ENCODE measurements at regions not wholly inside any gene's neighbourhood (a gene's known extent, or its start where the extent isn't known, plus 50 kb on each side); places are given as distances from the start of the nearest gene placed in this dataset.

DNA sequence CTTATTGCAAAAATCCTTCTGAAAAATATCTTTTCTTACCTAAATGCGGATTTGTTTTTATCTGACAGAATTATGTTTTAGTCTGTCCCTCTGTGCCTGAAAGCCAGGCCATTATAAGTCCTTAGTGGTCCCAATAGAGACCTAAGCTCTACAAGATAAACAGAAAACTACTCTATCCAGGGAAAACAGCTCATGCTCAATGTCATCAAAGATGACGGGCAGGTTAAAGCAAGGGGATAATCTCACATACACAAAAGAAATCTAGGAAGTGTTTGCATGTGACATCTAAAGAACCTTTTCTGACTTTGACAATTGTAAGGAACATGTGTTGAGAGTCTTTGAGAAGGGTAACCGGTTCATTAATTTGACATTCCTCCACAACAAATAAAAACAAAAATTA is 741.1 kb upstream of the ID2 start:
- no peaks in the 10 kb centered on the region for H3K27me3 ChIP-seq (ENCODE audit: control insufficient read depth, insufficient read depth, low read length)
- H3K4me3 ChIP-seq (ENCODE audit: insufficient read depth, low read depth, low read length), result no peak overlapping the region
- no peaks in the 10 kb centered on the region for H3K36me3 ChIP-seq (replicated peaks; ENCODE audit: control insufficient read depth, insufficient read depth, low read length)
- DNase-seq, result no peak

DNA sequence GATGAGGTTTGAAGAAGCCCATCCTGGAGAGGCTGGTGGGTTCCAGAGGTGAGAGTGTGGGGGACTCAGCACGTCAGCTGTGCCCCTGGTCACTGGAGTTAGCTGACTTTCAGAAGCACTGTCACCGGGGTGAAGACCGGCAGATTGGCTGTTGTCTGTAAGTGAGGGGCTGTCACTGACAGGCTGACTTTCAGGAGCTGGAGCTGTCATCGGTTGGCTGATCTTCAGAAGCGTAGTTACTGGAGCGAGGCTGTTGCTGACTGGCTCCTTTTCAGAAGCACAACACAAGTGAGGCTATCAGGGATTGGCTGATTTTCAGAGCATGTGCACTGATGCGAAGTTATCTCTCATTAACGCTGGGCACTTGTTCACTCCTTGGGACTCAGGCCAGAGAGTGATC is 738.4 kb upstream of the ID2 start:
- Histone ChIP-seq H3K4me3 (ENCODE audit: insufficient read depth, low read depth, low read length) (no peak overlapping the region), H3K36me3 (replicated peaks; ENCODE audit: control insufficient read depth, insufficient read depth, low read length) (no peaks in the 10 kb centered on the region), H3K27me3 (ENCODE audit: control insufficient read depth, insufficient read depth, low read length) (no peaks in the 10 kb centered on the region)
- no peak for DNase-seq

DNA sequence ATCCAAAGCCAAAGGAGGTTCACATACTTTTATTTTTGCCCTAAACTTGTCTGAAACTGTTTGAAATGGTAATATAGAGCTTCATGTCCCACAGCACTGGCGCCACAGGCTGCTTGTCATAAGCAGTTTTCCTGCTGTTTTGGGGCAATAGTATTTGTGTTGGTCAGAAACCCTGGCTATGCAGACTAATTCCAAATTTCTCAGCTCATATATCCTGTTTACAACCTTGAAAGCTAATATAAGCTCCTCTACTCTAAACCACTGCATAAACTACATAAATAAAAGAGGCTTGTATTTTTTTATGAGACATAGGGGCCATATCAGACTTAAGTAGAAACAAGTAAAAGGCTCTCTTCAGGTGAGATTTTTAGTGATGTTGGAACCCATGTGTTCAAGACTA is 736.8 kb upstream of the ID2 start:
- no peaks in the 10 kb centered on the region for H3K36me3 ChIP-seq (replicated peaks; ENCODE audit: control insufficient read depth, insufficient read depth, low read length)
- H3K4me3 ChIP-seq (ENCODE audit: insufficient read depth, low read depth, low read length), result no peak overlapping the region
- DNase-seq, result no peak
- H3K27me3 ChIP-seq (ENCODE audit: control insufficient read depth, insufficient read depth, low read length), result no peaks in the 10 kb centered on the region

DNA sequence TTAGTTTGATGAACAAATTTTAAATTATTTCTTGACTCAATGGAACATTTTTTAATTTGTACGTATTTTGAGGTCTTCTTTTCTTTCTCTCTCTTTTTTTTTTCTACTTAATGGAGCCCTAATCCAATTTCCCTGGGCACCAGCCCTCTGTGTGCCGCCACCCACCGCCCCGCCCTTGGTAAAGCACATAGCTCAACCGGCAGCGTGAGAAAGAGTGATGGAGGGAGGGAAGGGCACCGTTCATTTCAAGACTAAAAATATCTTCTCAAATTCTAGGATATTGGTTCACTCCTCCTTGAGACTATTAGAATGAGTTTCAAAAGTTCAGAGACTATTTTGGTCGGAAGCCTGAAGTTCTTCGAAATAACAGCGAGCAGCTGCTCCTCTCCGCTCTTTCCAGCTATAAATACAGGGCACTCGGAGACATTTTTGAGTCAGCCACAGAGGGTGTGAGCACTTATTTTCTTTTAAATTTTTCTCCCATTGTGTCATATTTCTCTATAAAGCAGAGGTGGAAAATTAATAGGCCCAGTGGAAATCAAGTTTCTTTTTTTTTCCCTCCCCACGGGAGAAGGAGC is 731.7 kb upstream of the ID2 start:
- Histone ChIP-seq H3K36me3 (replicated peaks; ENCODE audit: control insufficient read depth, insufficient read depth, low read length) (no peaks in the 10 kb centered on the region), H3K4me3 (ENCODE audit: insufficient read depth, low read depth, low read length) (no peak overlapping the region), H3K27me3 (ENCODE audit: control insufficient read depth, insufficient read depth, low read length) (no peaks in the 10 kb centered on the region)
- no peak for DNase-seq

DNA sequence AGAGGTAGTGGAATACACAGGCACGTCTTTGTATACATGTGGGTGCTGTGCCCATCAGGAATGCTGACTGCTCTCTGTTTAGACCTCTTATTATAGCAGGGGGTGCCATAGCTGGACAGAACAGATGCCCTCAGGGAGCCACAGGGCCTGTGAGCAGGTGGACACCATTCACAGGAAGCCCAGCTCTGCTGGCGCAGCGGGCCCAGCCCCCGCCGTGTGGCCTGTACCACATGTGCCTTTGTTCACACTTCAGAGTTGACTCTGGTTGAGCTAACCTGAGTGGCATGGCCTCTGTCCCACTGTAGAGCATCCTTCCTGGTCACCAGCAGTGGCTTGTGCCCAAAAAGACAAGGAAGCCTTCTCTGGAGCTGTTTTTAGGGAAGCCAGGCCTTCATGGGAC is 730.9 kb upstream of the ID2 start:
- Histone ChIP-seq H3K27me3 (ENCODE audit: control insufficient read depth, insufficient read depth, low read length) (no peaks in the 10 kb centered on the region), H3K36me3 (replicated peaks; ENCODE audit: control insufficient read depth, insufficient read depth, low read length) (no peaks in the 10 kb centered on the region), H3K4me3 (ENCODE audit: insufficient read depth, low read depth, low read length) (no peak overlapping the region)
- no peak for DNase-seq

DNA sequence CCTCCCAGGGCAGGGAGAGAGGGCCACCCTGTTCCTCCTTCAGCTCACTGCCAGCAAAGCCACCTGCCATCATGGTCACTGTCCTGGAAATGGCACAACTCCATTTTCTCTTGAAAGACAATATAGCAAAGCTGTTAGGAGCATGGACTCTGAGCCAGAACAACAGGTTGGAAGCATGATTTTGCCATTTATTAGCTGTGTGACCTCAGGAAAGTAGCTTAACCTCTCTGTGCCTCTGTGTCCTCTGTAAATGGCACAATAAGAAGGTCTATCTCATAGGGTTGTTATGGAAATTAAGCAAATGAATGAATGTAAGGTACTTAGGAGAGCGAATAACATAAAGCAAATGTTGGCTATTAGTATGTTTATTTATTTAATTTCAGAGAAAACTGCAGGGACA is 730.4 kb upstream of the ID2 start:
- no peaks in the 10 kb centered on the region for H3K27me3 ChIP-seq (ENCODE audit: control insufficient read depth, insufficient read depth, low read length)
- DNase-seq, result no peak
- no peak overlapping the region for H3K4me3 ChIP-seq (ENCODE audit: insufficient read depth, low read depth, low read length)
- no peaks in the 10 kb centered on the region for H3K36me3 ChIP-seq (replicated peaks; ENCODE audit: control insufficient read depth, insufficient read depth, low read length)

DNA sequence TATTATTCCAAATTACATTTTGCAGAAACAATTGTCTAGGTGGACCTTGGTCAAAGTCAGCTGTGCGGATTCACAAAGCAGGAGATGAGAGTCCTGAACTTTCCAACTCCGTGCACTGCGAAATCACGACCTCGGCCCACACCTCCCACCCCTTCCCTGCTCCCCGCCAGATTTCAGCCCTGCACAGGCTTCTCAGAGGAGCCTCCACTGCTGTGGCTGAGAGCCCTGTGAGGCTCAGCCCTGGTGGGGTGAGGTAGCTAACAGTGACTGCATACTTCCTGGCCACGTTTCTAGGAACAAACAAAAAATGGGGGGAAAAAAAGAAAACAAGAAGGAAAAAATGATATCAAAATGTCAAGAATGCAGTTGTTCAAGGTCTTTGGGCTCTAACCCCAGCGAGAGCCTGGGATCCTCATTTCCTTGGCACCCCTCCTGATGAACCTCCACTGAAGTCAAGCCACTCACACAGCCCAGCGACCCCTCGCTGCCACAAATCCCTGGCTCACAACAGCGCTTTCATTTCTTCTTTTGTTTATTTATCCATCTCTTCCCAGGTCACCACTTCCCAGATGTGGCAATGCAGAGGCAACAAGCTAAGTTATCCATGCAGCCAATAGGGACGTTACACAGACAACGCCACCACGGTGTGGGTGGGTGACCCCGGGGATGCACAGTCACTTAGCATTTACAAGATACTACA is 729.7 kb upstream of the ID2 start:
- no peaks in the 10 kb centered on the region for H3K27me3 ChIP-seq (ENCODE audit: control insufficient read depth, insufficient read depth, low read length)
- H3K36me3 ChIP-seq (replicated peaks; ENCODE audit: control insufficient read depth, insufficient read depth, low read length), result no peaks in the 10 kb centered on the region
- no peak overlapping the region for H3K4me3 ChIP-seq (ENCODE audit: insufficient read depth, low read depth, low read length)
- DNase-seq, result no peak

DNA sequence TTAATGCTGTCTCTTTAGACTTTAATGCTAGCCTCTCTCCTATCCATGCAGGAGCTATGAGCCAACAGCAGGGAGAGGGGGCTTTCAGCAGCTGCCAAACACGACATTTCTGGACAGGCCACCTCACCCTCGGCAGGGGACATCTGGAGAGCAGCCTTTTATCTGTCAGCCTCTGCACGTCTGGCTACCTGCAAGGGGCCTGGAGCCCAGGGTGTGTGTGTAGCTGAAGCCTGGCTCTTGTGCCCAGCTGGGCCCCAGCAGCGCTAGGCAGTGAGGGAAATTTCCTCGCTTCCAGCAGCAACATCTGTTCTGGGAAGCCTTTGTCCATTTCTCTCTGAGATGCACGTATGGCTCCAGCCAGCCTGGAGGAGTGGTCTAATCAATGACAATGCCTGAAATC is 728.7 kb upstream of the ID2 start:
- H3K36me3 ChIP-seq (replicated peaks; ENCODE audit: control insufficient read depth, insufficient read depth, low read length), result no peaks in the 10 kb centered on the region
- DNase-seq, result no peak
- no peaks in the 10 kb centered on the region for H3K27me3 ChIP-seq (ENCODE audit: control insufficient read depth, insufficient read depth, low read length)
- no peak overlapping the region for H3K4me3 ChIP-seq (ENCODE audit: insufficient read depth, low read depth, low read length)

DNA sequence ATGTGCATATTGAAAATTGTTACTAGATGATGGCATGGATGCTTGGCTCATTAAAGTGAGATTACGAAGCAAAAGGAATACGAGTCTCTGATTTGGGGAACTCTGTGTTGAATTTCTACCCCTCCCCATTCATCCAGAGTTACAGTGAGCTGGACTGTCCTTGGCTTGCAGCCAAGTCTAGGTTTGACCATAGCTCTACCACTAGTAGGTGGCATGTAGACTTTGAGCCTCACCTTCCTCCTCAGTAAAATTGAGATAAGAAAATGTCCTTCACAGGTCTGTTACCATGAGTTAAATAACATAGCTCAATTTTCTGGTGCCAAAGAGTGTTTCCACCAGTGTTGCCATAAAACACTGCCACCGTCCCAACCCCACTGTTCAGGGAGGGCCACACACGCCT is 727.6 kb upstream of the ID2 start:
- no peaks in the 10 kb centered on the region for H3K27me3 ChIP-seq (ENCODE audit: control insufficient read depth, insufficient read depth, low read length)
- H3K36me3 ChIP-seq (replicated peaks; ENCODE audit: control insufficient read depth, insufficient read depth, low read length), result no peaks in the 10 kb centered on the region
- DNase-seq, result no peak
- H3K4me3 ChIP-seq (ENCODE audit: insufficient read depth, low read depth, low read length), result no peak overlapping the region

DNA sequence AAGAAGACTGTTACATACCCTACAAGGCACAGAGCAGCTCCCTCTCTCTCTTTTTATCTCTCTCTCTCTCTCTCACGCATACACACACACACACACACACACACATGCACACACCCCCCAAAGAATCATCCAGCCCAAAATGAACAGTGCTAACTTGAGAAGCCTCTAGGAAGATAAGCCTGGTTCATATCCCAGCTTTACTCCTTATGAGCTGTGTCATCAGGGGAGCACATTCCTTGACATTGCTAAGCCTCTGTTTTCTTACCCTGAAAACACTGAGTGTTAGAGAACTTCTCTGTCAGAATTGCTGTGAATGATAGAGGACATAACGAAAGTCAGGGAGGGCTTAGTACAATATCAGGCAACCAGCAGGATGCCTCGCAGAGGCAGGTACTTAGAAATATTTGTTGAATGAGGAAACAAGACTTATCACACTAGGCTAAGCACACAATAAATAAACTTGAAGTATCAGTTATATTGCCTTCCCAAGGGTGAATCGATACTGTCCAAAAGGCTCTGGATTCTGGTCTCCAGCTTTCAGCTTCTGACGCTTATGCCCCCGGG is 725.6 kb upstream of the ID2 start:
- no peaks in the 10 kb centered on the region for H3K27me3 ChIP-seq (ENCODE audit: control insufficient read depth, insufficient read depth, low read length)
- no peak for DNase-seq
- no peaks in the 10 kb centered on the region for H3K36me3 ChIP-seq (replicated peaks; ENCODE audit: control insufficient read depth, insufficient read depth, low read length)
- no peak overlapping the region for H3K4me3 ChIP-seq (ENCODE audit: insufficient read depth, low read depth, low read length)

DNA sequence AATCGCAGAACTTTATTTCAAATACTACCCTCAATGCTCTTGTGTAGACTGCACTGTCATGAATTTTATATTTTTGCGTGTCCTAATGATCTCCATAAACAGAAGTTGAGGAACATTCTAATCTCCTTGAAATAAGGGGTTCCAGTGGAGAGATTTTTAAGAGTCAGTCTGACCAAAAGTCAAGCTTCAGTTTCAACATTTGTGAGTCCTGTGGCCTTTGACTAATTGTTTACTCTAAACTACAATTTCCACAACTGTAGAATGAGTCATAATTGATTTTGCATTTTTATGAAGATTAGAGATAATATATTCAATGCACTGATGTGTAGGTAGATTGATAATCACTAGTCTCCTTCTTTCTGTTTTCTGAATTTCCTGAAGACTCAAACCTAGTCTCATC is 720.3 kb upstream of the ID2 start:
- no peak overlapping the region for H3K4me3 ChIP-seq (ENCODE audit: insufficient read depth, low read depth, low read length)
- H3K27me3 ChIP-seq (ENCODE audit: control insufficient read depth, insufficient read depth, low read length), result no peaks in the 10 kb centered on the region
- no peaks in the 10 kb centered on the region for H3K36me3 ChIP-seq (replicated peaks; ENCODE audit: control insufficient read depth, insufficient read depth, low read length)
- no peak for DNase-seq

DNA sequence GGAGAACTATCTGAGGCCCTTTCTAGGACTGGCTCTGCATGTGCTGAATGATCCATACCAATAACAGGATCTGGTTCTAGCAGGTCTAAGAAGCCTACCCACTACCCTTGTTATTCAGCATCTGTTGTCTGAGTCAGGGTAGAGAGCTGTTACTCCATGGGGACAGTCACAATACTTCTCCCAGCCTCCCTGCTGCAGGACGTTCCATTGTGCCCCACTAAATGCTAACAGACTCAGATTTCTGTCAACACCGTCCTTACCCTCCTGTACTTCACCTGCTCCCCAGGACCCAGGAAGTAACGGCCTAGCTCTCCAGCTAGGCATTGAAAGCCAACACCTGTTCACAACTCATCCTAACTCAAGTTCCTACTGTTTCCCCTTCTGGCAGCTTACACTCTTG is 719.7 kb upstream of the ID2 start:
- Histone ChIP-seq H3K4me3 (ENCODE audit: insufficient read depth, low read depth, low read length) (no peak overlapping the region), H3K27me3 (ENCODE audit: control insufficient read depth, insufficient read depth, low read length) (no peaks in the 10 kb centered on the region), H3K36me3 (replicated peaks; ENCODE audit: control insufficient read depth, insufficient read depth, low read length) (no peaks in the 10 kb centered on the region)
- peak; percentile 32 for DNase-seq

DNA sequence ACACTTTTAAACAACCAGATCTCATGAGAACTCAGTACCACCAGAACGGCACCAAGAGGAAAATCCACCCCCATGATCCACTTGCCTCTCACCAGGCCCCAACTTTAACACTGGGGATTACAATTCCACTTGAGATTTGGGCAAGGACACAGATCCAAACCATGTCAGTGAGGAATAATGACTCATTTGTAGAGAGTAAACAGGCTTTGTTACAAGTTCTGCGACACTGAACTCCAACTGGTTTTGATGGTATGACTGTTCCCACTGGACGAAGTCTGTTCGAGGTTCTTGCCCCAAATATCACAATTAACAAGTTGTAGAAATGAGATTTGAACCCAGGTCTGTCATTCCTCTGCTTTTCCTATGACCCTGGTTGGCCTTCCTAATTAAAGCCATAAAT is 718.1 kb upstream of the ID2 start:
- no peak for DNase-seq
- no peaks in the 10 kb centered on the region for H3K36me3 ChIP-seq (replicated peaks; ENCODE audit: control insufficient read depth, insufficient read depth, low read length)
- no peaks in the 10 kb centered on the region for H3K27me3 ChIP-seq (ENCODE audit: control insufficient read depth, insufficient read depth, low read length)
- no peak overlapping the region for H3K4me3 ChIP-seq (ENCODE audit: insufficient read depth, low read depth, low read length)

DNA sequence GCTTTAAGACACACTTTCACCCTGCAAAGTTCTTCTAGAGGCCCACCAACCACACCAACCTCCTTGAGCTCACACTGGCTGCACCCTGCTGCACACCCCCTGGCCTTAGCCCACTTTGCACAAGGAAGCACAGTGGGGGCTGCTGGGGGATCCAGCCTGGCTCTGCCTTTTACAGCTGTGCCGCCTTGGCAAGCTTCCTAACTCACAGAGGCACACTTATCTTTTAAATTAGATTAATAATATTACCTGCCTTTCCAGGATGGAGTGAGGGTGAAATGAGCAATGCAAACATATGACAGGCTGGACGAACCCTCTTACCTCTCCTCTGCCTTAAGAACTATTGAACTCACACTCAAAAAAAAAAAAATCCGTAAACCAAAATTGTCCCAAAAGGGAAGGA is 715.8 kb upstream of the ID2 start:
- Histone ChIP-seq H3K4me3 (ENCODE audit: insufficient read depth, low read depth, low read length) (no peak overlapping the region), H3K27me3 (ENCODE audit: control insufficient read depth, insufficient read depth, low read length) (no peaks in the 10 kb centered on the region), H3K36me3 (replicated peaks; ENCODE audit: control insufficient read depth, insufficient read depth, low read length) (no peaks in the 10 kb centered on the region)
- no peak for DNase-seq

DNA sequence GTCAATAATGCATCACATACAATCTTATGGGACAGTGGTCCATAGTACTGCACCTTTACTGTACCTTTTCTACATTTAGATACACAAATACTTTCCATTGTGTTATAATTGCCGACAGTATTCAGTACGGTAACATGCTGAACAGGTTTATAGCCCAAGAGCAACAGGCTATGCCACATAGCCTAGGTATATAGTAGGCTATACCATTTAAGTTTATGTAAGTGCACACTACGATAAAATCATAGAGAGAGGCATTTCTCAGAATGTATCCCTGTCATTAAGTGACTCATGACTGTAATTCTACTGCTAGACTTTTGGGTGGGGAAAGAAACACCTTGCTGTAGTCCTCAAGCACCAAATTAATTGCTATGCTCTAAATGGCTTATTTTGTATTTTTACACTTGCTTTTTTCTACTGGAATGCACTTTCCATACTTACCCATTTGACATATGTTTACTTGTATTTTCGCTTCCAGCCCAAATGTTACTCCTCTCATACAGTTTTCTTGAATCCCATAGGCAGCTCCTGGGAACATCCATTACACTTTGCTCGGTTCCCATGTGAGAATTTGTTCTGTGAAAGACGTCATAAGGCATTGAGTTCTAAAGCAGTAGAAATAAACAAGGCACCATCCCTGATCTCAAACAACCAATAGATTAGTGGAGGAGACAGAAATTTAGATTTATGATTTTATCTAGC is 714.0 kb upstream of the ID2 start:
- no peak for DNase-seq
- Histone ChIP-seq H3K4me3 (ENCODE audit: insufficient read depth, low read depth, low read length) (no peak overlapping the region), H3K36me3 (replicated peaks; ENCODE audit: control insufficient read depth, insufficient read depth, low read length) (no peaks in the 10 kb centered on the region)

More for the DNA sequence above, 714.0 kb upstream of the ID2 start:
- no peaks in the 10 kb centered on the region for H3K27me3 ChIP-seq (ENCODE audit: control insufficient read depth, insufficient read depth, low read length)
